IMR-90 (cell line): ENCODE measurements at regions not wholly inside any gene's neighbourhood (a gene's known extent, or its start where the extent isn't known, plus 50 kb on each side); places are given as distances from the start of the nearest gene placed in this dataset.

ENCODE experiments used
- ATAC-seq: fragments of 200-7000 bp; cut with Tn5 transposase; 2 replicates; pipeline ENCODE4 v1.9.1; 2020; ENCODE audit warnings: low read depth, mild to moderate bottlenecking, moderate library complexity
- BruUV-seq: library from RNA; stranded (reverse); fragments of 400-500 nt; replicated peaks from 2 replicates; lab custom pipeline; 2021; lab: Mats Ljungman, UMichigan
- CTCF ChIA-PET: fragments of 300-600 bp; formaldehyde crosslinking; extraction: SDS; loops from one replicate; lab custom pipeline; 2021; ENCODE audit warnings: antibody characterized with exemption; lab: Yijun Ruan, JAX
- POLR2A ChIA-PET: fragments of 300-600 bp; sonication (Branson Sonifier 250); formaldehyde crosslinking; loops from one replicate; lab custom pipeline; 2022; ENCODE audit warnings: antibody characterized with exemption; ENCODE audit not compliant: unreplicated experiment; lab: Charles Lee
- DNase-seq: peaks from one replicate; pipeline ENCODE4 v3.0.0; 2013
- H2AFZ ChIP-seq: replicated peaks from 2 replicates; pipeline ENCODE3; 2013; ENCODE audit warnings: low read length, mild to moderate bottlenecking; ENCODE audit not compliant: poor library complexity
- H2AK5ac ChIP-seq: 2 replicates; pipeline ENCODE4 v1.6.1; 2013; ENCODE audit warnings: low read depth, low read length, inconsistent platforms
- H2AK9ac ChIP-seq: replicated peaks from 2 replicates; pipeline ENCODE3; 2013; ENCODE audit warnings: mild to moderate bottlenecking, low read depth, low read length, moderate library complexity; ENCODE audit not compliant: poor library complexity
- H2BK120ac ChIP-seq: 2 replicates; pipeline ENCODE4 v1.6.1; 2013; ENCODE audit warnings: low read depth, low read length, inconsistent platforms
- H2BK15ac ChIP-seq: 3 replicates; pipeline ENCODE4 v1.6.1; 2013; ENCODE audit warnings: low read depth, low read length, inconsistent platforms
- H2BK20ac ChIP-seq: 2 replicates; pipeline ENCODE4 v1.6.1; 2013; ENCODE audit warnings: low read depth, mild to moderate bottlenecking, inconsistent platforms, low read length, moderate library complexity
- H2BK5ac ChIP-seq: 2 replicates; pipeline ENCODE4 v1.6.1; 2013; ENCODE audit warnings: mild to moderate bottlenecking, low read depth, low read length, inconsistent platforms; ENCODE audit not compliant: poor library complexity, severe bottlenecking
- H3K14ac ChIP-seq: replicated peaks from 2 replicates; pipeline ENCODE4 v1.6.1; 2013; ENCODE audit warnings: low read depth, low read length, inconsistent platforms
- H3K18ac ChIP-seq: 2 replicates; pipeline ENCODE4 v1.6.1; 2013; ENCODE audit warnings: low read depth, low read length, control low read depth
- H3K23ac ChIP-seq: 2 replicates; pipeline ENCODE4 v1.6.1; 2013; ENCODE audit warnings: low read depth, low read length, inconsistent platforms
- H3K27ac ChIP-seq: 2 replicates; pipeline ENCODE4 v1.5.1; 2013; ENCODE audit warnings: mild to moderate bottlenecking, control low read depth, low read length; ENCODE audit not compliant: insufficient read depth
- H3K27me3 ChIP-seq: 2 replicates; pipeline ENCODE4 v1.6.1; 2013; ENCODE audit warnings: low read length; ENCODE audit not compliant: control insufficient read depth, insufficient read depth
- H3K36me3 ChIP-seq: 2 replicates; pipeline ENCODE4 v1.6.1; 2013; ENCODE audit warnings: low read length, mixed read lengths; ENCODE audit not compliant: control insufficient read depth, insufficient read depth
- H3K4ac ChIP-seq: 2 replicates; pipeline ENCODE4 v1.6.1; 2013; ENCODE audit warnings: low read depth, low read length, inconsistent platforms
- H3K4me1 ChIP-seq: 2 replicates; pipeline ENCODE4 v1.6.1; 2013; ENCODE audit warnings: low read length, mixed read lengths; ENCODE audit not compliant: control insufficient read depth, insufficient read depth
- H3K4me2 ChIP-seq: 2 replicates; pipeline ENCODE4 v1.6.1; 2013; ENCODE audit warnings: low read depth, mild to moderate bottlenecking, control low read depth, low read length, moderate library complexity
- H3K4me3 ChIP-seq: 2 replicates; pipeline ENCODE4 v1.5.1; 2013; ENCODE audit warnings: low read depth, mild to moderate bottlenecking, control low read depth, low read length, moderate library complexity; ENCODE audit not compliant: insufficient read depth
- H3K56ac ChIP-seq: 2 replicates; pipeline ENCODE4 v1.6.1; 2013; ENCODE audit warnings: low read length, inconsistent platforms; ENCODE audit not compliant: insufficient read depth; ENCODE audit errors: extremely low read depth
- H3K79me1 ChIP-seq, 2 experiments: 2 replicates each; pipeline ENCODE4 v1.6.1; 2013; ENCODE audit warnings: low read length in 2 of 2, inconsistent platforms in 1 of 2, low read depth in 1 of 2
- H3K9ac ChIP-seq: 2 replicates; pipeline ENCODE4 v1.6.1; 2013; ENCODE audit warnings: low read depth, low read length, control low read depth
- H3K9me1 ChIP-seq: 2 replicates; pipeline ENCODE4 v1.6.1; 2013; ENCODE audit warnings: low read length, inconsistent platforms; ENCODE audit not compliant: insufficient read depth
- H3K9me3 ChIP-seq: 2 replicates; pipeline ENCODE4 v1.6.1; 2013; ENCODE audit warnings: low read length; ENCODE audit not compliant: control insufficient read depth, insufficient read depth
- H4K20me1 ChIP-seq: 2 replicates; pipeline ENCODE4 v1.6.1; 2013; ENCODE audit warnings: low read length, inconsistent platforms; ENCODE audit not compliant: insufficient read depth
- H4K5ac ChIP-seq: 2 replicates; pipeline ENCODE4 v1.6.1; 2013; ENCODE audit warnings: mild to moderate bottlenecking, low read depth, low read length, control low read depth
- H4K8ac ChIP-seq, 2 experiments: 2 replicates each; pipeline ENCODE4 v1.6.1; 2013; ENCODE audit warnings: low read depth in 2 of 2, low read length in 2 of 2, control low read depth in 1 of 2, inconsistent platforms in 1 of 2
- H4K91ac ChIP-seq: 2 replicates; pipeline ENCODE4 v1.6.1; 2013; ENCODE audit warnings: low read depth, low read length, inconsistent platforms; ENCODE audit not compliant: insufficient read depth
- BHLHE40 ChIP-seq: fragments of 150-350 bp; IDR thresholded peaks from 2 replicates; pipeline ENCODE4 v1.6.1; 2016; ENCODE audit warnings: mild to moderate bottlenecking, low read depth, low read length
- CEBPB ChIP-seq: IDR thresholded peaks from 2 replicates; pipeline ENCODE4 v1.6.1; 2012; ENCODE audit warnings: low read depth, low read length, improper control_type of control experiment
- CHD1 ChIP-seq: IDR thresholded peaks from 2 replicates; pipeline ENCODE4 v1.6.1; 2012; ENCODE audit warnings: low read depth, low read length, improper control_type of control experiment
- FOS ChIP-seq: fragments of 150-350 bp; IDR thresholded peaks from 2 replicates; pipeline ENCODE4 v1.6.1; 2016; ENCODE audit warnings: low read depth, low read length
- MAFK ChIP-seq: IDR thresholded peaks from 2 replicates; pipeline ENCODE4 v1.6.1; 2012; ENCODE audit warnings: low read depth, low read length, improper control_type of control experiment
- MAZ ChIP-seq: IDR thresholded peaks from 2 replicates; pipeline ENCODE4 v1.6.1; 2012; ENCODE audit warnings: low read depth, mild to moderate bottlenecking, low read length, improper control_type of control experiment, moderate library complexity, borderline replicate concordance
- MXI1 ChIP-seq: IDR thresholded peaks from 2 replicates; pipeline ENCODE4 v1.6.1; 2012; ENCODE audit warnings: low read depth, mild to moderate bottlenecking, low read length, moderate library complexity, borderline replicate concordance
- NFE2L2 ChIP-seq: fragments of 150-350 bp; IDR thresholded peaks from 2 replicates; pipeline ENCODE4 v1.6.1; 2016; ENCODE audit warnings: low read depth, mild to moderate bottlenecking, low read length
- POLR2A ChIP-seq: IDR thresholded peaks from 2 replicates; pipeline ENCODE4 v1.6.1; 2012; ENCODE audit warnings: mild to moderate bottlenecking, low read depth, low read length
- RAD21 ChIP-seq: IDR thresholded peaks from 2 replicates; pipeline ENCODE4 v1.6.1; 2012; ENCODE audit warnings: low read length, improper control_type of control experiment
- RCOR1 ChIP-seq: IDR thresholded peaks from 2 replicates; pipeline ENCODE4 v1.6.1; 2012; ENCODE audit warnings: mild to moderate bottlenecking, low read length, improper control_type of control experiment; ENCODE audit not compliant: insufficient replicate concordance
- RFX5 ChIP-seq: IDR thresholded peaks from 2 replicates; pipeline ENCODE4 v1.8.0; 2012; ENCODE audit warnings: low read depth, mild to moderate bottlenecking, low read length, moderate library complexity
- SMC3 ChIP-seq: fragments of 150-350 bp; IDR thresholded peaks from 2 replicates; pipeline ENCODE4 v1.6.1; 2016; ENCODE audit warnings: low read depth, mild to moderate bottlenecking, antibody characterized with exemption, low read length, moderate library complexity
- WGBS, 2 experiments: methylation state at CpG; one replicate each; pipeline versions ENCODE4 v1.1.5 to v1.1.7; 2013; ENCODE audit warnings: missing lambda C conversion rate in 2 of 2; ENCODE audit not compliant: insufficient read length in 1 of 2; ENCODE audit errors: extremely low coverage in 2 of 2; 5-methylcytosine and 5-hydroxymethylcytosine counted together
- dilution Hi-C: fragments of 300-500 bp; cut with HindIII; formaldehyde crosslinking; loops from one replicate; pipeline ENCODE4 v1.14.3; 2018; ENCODE audit warnings: low sequenced_read_pairs; ENCODE audit not compliant: unreplicated experiment
- in situ Hi-C: fragments of 300-500 bp; cut with MboI; formaldehyde crosslinking; loops from 3 replicates; pipeline ENCODE4 v1.14.3; 2019; ENCODE audit warnings: low sequenced_read_pairs, inconsistent platforms, mixed read lengths
- intact Hi-C: fragments of 100-400 bp; cut with micrococcal nuclease; formaldehyde crosslinking; loops from 2 replicates; pipeline ENCODE4 v1.10.0; 2022
- TF ChIP-seq, protein P1 (sequence below): fragments of 150-350 bp; IDR thresholded peaks from 2 replicates; pipeline ENCODE4 v1.6.1; 2016; ENCODE audit warnings: low read depth, mild to moderate bottlenecking, low read length, moderate library complexity, borderline replicate concordance
- TF ChIP-seq, protein P2 (sequence below): conservative IDR thresholded peaks from 2 replicates; pipeline ENCODE4 v1.5.1; 2012; ENCODE audit warnings: mild to moderate bottlenecking, low read depth, low read length, improper control_type of control experiment
- TF ChIP-seq, protein P3 (sequence below): fragments of 150-350 bp; IDR thresholded peaks from 2 replicates; pipeline ENCODE4 v1.6.1; 2017; ENCODE audit warnings: mild to moderate bottlenecking, antibody characterized with exemption, low read length, low read depth

DNA sequence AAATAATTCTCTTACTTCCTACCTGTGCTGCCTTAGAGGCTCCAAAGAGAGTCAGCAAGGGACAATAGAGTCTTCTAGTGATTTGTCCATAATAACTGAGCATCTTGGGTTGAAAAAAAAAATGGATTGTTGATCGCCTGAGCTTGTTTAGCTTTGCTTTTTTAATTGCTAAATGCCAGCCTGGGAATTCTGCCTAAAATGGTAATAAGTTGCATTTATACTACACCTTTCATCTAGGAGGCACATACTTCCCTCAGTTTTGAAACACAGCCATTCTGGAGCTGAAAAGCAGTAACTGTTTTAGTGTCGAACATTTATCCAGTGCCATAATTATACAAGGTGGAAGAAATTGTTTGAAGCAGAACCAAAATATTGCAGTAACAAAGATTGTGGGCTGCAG lies 421.3 kb downstream of the CAAP1 start:
- no peak overlapping the region for H4K5ac ChIP-seq
- TF ChIP-seq MXI1 (no peak), MAZ (no peak), MAFK (no peak), SMC3 (no peak), CEBPB (no peak), RAD21 (no peak), RFX5 (no peak), FOS (no peak), RCOR1 (no peak), BHLHE40 (no peak), NFE2L2 (no peak), POLR2A (no peak), CHD1 (no peak)
- TF ChIP-seq, protein P1, sequence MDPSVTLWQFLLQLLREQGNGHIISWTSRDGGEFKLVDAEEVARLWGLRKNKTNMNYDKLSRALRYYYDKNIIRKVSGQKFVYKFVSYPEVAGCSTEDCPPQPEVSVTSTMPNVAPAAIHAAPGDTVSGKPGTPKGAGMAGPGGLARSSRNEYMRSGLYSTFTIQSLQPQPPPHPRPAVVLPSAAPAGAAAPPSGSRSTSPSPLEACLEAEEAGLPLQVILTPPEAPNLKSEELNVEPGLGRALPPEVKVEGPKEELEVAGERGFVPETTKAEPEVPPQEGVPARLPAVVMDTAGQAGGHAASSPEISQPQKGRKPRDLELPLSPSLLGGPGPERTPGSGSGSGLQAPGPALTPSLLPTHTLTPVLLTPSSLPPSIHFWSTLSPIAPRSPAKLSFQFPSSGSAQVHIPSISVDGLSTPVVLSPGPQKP = no peak
- TF ChIP-seq, protein P2, sequence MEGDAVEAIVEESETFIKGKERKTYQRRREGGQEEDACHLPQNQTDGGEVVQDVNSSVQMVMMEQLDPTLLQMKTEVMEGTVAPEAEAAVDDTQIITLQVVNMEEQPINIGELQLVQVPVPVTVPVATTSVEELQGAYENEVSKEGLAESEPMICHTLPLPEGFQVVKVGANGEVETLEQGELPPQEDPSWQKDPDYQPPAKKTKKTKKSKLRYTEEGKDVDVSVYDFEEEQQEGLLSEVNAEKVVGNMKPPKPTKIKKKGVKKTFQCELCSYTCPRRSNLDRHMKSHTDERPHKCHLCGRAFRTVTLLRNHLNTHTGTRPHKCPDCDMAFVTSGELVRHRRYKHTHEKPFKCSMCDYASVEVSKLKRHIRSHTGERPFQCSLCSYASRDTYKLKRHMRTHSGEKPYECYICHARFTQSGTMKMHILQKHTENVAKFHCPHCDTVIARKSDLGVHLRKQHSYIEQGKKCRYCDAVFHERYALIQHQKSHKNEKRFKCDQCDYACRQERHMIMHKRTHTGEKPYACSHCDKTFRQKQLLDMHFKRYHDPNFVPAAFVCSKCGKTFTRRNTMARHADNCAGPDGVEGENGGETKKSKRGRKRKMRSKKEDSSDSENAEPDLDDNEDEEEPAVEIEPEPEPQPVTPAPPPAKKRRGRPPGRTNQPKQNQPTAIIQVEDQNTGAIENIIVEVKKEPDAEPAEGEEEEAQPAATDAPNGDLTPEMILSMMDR = no peak
- TF ChIP-seq, protein P3, sequence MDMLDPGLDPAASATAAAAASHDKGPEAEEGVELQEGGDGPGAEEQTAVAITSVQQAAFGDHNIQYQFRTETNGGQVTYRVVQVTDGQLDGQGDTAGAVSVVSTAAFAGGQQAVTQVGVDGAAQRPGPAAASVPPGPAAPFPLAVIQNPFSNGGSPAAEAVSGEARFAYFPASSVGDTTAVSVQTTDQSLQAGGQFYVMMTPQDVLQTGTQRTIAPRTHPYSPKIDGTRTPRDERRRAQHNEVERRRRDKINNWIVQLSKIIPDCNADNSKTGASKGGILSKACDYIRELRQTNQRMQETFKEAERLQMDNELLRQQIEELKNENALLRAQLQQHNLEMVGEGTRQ = no peak
- CTCF ChIA-PET = no interaction called here

More for the DNA sequence above, 421.3 kb downstream of the CAAP1 start:
- Histone ChIP-seq H4K20me1 (no peaks in the 10 kb centered on the region), H2BK20ac (no peak overlapping the region), H4K91ac (no peak overlapping the region), H3K23ac (no peak overlapping the region), H3K4ac (no peak overlapping the region), H2AK9ac (no peak overlapping the region), H2BK15ac (no peak overlapping the region), H3K9me1 (no peaks in the 10 kb centered on the region), H2BK5ac (no peak overlapping the region), H3K56ac (no peak overlapping the region), H3K18ac (no peak overlapping the region), H3K4me1 (no peaks in the 10 kb centered on the region), H3K14ac (no peak overlapping the region), H3K9ac (no peak overlapping the region), H2AFZ (no peak overlapping the region), H3K27me3 (no peaks in the 10 kb centered on the region), H3K4me3 (no peak overlapping the region), H3K27ac (no peak overlapping the region), H2BK120ac (no peak overlapping the region), H3K36me3 (no peaks in the 10 kb centered on the region), H3K9me3 (no peaks in the 10 kb centered on the region), H3K79me1 (no peaks in the 10 kb centered on the region), H3K4me2 (no peak overlapping the region), H4K8ac (no peak overlapping the region), H2AK5ac (no peak overlapping the region)
- dilution Hi-C loops (no loop called here), in situ Hi-C loops (no loop called here), intact Hi-C loops (no loop called here)
- WGBS, 2 experiments = no CpG with 5 or more reads among the region's 2 CpGs
- DNase-seq (no peak), ATAC-seq (no peak)
- BruUV-seq = no TSS peak
- POLR2A ChIA-PET = no interaction called here
